ENCODE measurements at regions not wholly inside any gene's neighbourhood (a gene's known extent, or its start where the extent isn't known, plus 50 kb on each side); places are given as distances from the start of the nearest gene placed in this dataset.

- Histone ChIP-seq H3K4me3 (replicated peaks in 1 of 4; ENCODE audit: control extremely low read depth in 1 of 4, insufficient read depth in 1 of 4, low read depth in 3 of 4, low read length in 4 of 4) (no peak overlapping the region), H3K4me1 (ENCODE audit: control insufficient read depth, extremely low read depth, insufficient read depth, low read length) (no peaks in the 10 kb centered on the region), H4K20me1 (ENCODE audit: control insufficient read depth, extremely low read depth, insufficient read depth, low read length) (no peaks in the 10 kb centered on the region), H3K4me2 (ENCODE audit: extremely low read depth, insufficient read depth, low read length) (no peak overlapping the region), H3K9ac (ENCODE audit: insufficient read depth, low read length) (no peak overlapping the region), H2AFZ (ENCODE audit: low read length) (no peak overlapping the region), H3K36me3 (ENCODE audit: control insufficient read depth, insufficient read depth, low read length) (no peaks in the 10 kb centered on the region), H3K79me2 (ENCODE audit: control insufficient read depth, insufficient read depth, low read length) (no peaks in the 10 kb centered on the region), H3K9me3 (ENCODE audit: control insufficient read depth, insufficient read depth, low read depth, low read length) (no peaks in the 10 kb centered on the region), H3K27ac (ENCODE audit: insufficient read depth, low read length) (no peak overlapping the region), H3K27me3 (ENCODE audit: control insufficient read depth, insufficient read depth, low read length) (no peaks in the 10 kb centered on the region)
- TF ChIP-seq, protein P1, sequence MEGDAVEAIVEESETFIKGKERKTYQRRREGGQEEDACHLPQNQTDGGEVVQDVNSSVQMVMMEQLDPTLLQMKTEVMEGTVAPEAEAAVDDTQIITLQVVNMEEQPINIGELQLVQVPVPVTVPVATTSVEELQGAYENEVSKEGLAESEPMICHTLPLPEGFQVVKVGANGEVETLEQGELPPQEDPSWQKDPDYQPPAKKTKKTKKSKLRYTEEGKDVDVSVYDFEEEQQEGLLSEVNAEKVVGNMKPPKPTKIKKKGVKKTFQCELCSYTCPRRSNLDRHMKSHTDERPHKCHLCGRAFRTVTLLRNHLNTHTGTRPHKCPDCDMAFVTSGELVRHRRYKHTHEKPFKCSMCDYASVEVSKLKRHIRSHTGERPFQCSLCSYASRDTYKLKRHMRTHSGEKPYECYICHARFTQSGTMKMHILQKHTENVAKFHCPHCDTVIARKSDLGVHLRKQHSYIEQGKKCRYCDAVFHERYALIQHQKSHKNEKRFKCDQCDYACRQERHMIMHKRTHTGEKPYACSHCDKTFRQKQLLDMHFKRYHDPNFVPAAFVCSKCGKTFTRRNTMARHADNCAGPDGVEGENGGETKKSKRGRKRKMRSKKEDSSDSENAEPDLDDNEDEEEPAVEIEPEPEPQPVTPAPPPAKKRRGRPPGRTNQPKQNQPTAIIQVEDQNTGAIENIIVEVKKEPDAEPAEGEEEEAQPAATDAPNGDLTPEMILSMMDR (conservative IDR thresholded peaks at IDR 0.05 in 1 of 2, IDR thresholded peaks at IDR 0.05 in 1 of 2; ENCODE audit: low read depth in 1 of 2, low read length in 2 of 2): no peak
- no peak for TF ChIP-seq EZH2 (IDR thresholded peaks at IDR 0.05; ENCODE audit: low read length, missing control alignments)
- no peak for DNase-seq (ENCODE audit: low read depth in 2 of 2)
Measured at GRCh38 chr2:155839991-155840390, 492.5 kb downstream of the NR4A2 start.

- no peaks in the 10 kb centered on the region for H3K36me3 ChIP-seq (ENCODE audit: control insufficient read depth, insufficient read depth, low read length)
- H3K9ac ChIP-seq (ENCODE audit: insufficient read depth, low read length): no peak overlapping the region
- H3K27me3 ChIP-seq (ENCODE audit: control insufficient read depth, insufficient read depth, low read length): no peaks in the 10 kb centered on the region
- no peaks in the 10 kb centered on the region for H3K79me2 ChIP-seq (ENCODE audit: control insufficient read depth, insufficient read depth, low read length)
- H2AFZ ChIP-seq (ENCODE audit: low read length): no peak overlapping the region
- DNase-seq (ENCODE audit: low read depth in 2 of 2): no peak
- no peaks in the 10 kb centered on the region for H3K9me3 ChIP-seq (ENCODE audit: control insufficient read depth, insufficient read depth, low read depth, low read length)
- no peaks in the 10 kb centered on the region for H3K4me1 ChIP-seq (ENCODE audit: control insufficient read depth, extremely low read depth, insufficient read depth, low read length)
- H3K27ac ChIP-seq (ENCODE audit: insufficient read depth, low read length): no peak overlapping the region
- no peak overlapping the region for H3K4me3 ChIP-seq (replicated peaks in 1 of 4; ENCODE audit: control extremely low read depth in 1 of 4, insufficient read depth in 1 of 4, low read depth in 3 of 4, low read length in 4 of 4)
- TF ChIP-seq EZH2 (IDR thresholded peaks at IDR 0.05; ENCODE audit: low read length, missing control alignments): no peak
- TF ChIP-seq, protein P1 (conservative IDR thresholded peaks at IDR 0.05 in 1 of 2, IDR thresholded peaks at IDR 0.05 in 1 of 2; ENCODE audit: low read depth in 1 of 2, low read length in 2 of 2): no peak
- H3K4me2 ChIP-seq (ENCODE audit: extremely low read depth, insufficient read depth, low read length): no peak overlapping the region
- H4K20me1 ChIP-seq (ENCODE audit: control insufficient read depth, extremely low read depth, insufficient read depth, low read length): no peaks in the 10 kb centered on the region
Measured at GRCh38 chr2:155839436-155839835, 493.1 kb downstream of the NR4A2 start.

- Histone ChIP-seq H3K9ac (ENCODE audit: insufficient read depth, low read length) (no peak overlapping the region), H3K27ac (ENCODE audit: insufficient read depth, low read length) (no peak overlapping the region), H3K4me3 (replicated peaks in 1 of 4; ENCODE audit: control extremely low read depth in 1 of 4, insufficient read depth in 1 of 4, low read depth in 3 of 4, low read length in 4 of 4) (no peak overlapping the region), H3K4me2 (ENCODE audit: extremely low read depth, insufficient read depth, low read length) (no peak overlapping the region), H3K4me1 (ENCODE audit: control insufficient read depth, extremely low read depth, insufficient read depth, low read length) (no peaks in the 10 kb centered on the region), H3K79me2 (ENCODE audit: control insufficient read depth, insufficient read depth, low read length) (no peaks in the 10 kb centered on the region), H3K36me3 (ENCODE audit: control insufficient read depth, insufficient read depth, low read length) (no peaks in the 10 kb centered on the region), H3K9me3 (ENCODE audit: control insufficient read depth, insufficient read depth, low read depth, low read length) (no peaks in the 10 kb centered on the region), H4K20me1 (ENCODE audit: control insufficient read depth, extremely low read depth, insufficient read depth, low read length) (no peaks in the 10 kb centered on the region), H2AFZ (ENCODE audit: low read length) (no peak overlapping the region), H3K27me3 (ENCODE audit: control insufficient read depth, insufficient read depth, low read length) (no peaks in the 10 kb centered on the region)
- no peak for DNase-seq (ENCODE audit: low read depth in 2 of 2)
- TF ChIP-seq EZH2 (IDR thresholded peaks at IDR 0.05; ENCODE audit: low read length, missing control alignments): no peak
- TF ChIP-seq, protein P1 (conservative IDR thresholded peaks at IDR 0.05 in 1 of 2, IDR thresholded peaks at IDR 0.05 in 1 of 2; ENCODE audit: low read depth in 1 of 2, low read length in 2 of 2): no peak
Measured at GRCh38 chr2:155836439-155836838, 496.1 kb downstream of the NR4A2 start.

Data from fibroblast of lung (primary cell).